Right lobe of liver (tissue), 4 donors: ENCODE measurements at regions not wholly inside any gene's neighbourhood (a gene's known extent, or its start where the extent isn't known, plus 50 kb on each side); places are given as distances from the start of the nearest gene placed in this dataset.

ENCODE experiments used
- CTCF ChIP-seq, 4 donors: fragments of 200-600 bp in 3 of 4; fragments of 450-650 bp in 1 of 4; IDR thresholded peaks; one replicate each; pipeline versions ENCODE4 v1.5.1 to v1.8.0; 2016 to 2022; ENCODE audit warnings: antibody characterized with exemption in 4 of 4, mild to moderate bottlenecking in 2 of 4
- POLR2A ChIP-seq: fragments of 450-650 bp; IDR thresholded peaks from one replicate; pipeline ENCODE4 v1.6.1; 2017; ENCODE audit warnings: antibody characterized with exemption, mild to moderate bottlenecking
- donor health status: DM: no; HTN: no; CAD: no.
- donor health status: DM: no; HTN: no; CAD: no.
- donor health status: DM: no; HTN: yes; CAD: no.

DNA sequence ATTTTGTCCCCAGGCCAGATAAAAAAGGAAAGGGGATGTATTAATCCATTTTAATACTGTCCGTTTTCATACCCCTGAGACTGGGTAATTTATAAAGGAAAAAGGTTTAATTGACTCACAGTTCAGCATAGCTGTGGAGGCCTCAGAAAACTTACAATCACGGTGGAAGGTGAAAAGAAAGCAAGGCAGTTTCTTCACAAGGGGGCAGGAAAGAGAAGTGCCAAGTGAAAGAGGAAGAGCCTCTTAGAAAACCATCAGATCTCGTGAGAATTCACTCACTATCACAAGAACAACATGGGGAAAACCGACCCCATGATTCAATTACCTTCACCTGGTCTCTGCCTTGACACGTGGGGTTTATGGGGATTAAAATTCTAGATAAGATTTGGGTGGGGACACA lies 152.5 kb downstream of the IBTK start:
- TF ChIP-seq POLR2A (no peak), CTCF (IDR thresholded peaks at IDR 0.05) (no peak)
